ENCODE measurements at regions not wholly inside any gene's neighbourhood (a gene's known extent, or its start where the extent isn't known, plus 50 kb on each side); places are given as distances from the start of the nearest gene placed in this dataset.

DNA sequence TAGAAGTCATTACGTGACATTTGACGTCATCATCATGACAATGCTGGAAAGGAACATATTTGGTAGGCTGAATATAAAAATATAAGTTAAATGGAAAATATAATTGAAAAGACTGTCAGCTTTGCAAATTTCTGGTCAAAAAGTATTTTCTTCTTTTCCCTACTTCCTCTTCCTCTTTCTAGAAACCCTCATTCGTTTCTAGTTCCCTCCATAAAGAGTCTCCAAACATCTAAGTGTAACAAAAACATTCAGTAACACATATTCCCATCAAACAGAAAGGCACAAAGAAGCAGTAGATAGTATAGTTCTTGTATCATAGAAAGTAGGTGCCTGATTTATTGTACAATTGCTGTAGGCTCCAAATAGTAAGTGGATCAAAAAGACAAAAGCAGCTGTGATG lies 150.8 kb upstream of the FAM83B start:
- intact Hi-C loops (cut with DNase I; ENCODE audit: low total_unique reads) = no loop called here

DNA sequence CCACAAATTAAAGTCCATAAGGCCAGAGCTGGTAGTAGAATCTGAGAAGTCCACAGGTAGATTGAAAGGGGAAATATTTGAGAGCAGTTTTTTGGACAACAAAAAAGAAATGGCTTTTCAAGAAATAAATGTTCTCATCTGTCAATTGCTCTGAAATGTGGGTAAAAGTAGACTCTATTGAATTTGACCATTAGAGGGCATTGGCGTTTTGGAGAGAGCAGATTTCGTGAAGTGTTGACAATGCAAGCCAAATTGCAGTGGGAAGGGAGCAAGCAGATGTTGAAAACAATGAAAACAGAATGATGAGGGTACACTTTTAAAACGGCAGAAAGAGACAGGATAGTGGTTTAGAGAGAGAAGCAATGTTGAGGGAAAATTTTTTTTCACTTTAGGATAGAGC lies 149.1 kb upstream of the FAM83B start:
- Histone ChIP-seq H3K36me3 (ENCODE audit: low read depth, missing control alignments) (no peaks in the 10 kb centered on the region), H3K4me3 (no peak overlapping the region), H3K27me3 (no peaks in the 10 kb centered on the region), H3K9me3 (no peaks in the 10 kb centered on the region), H3K4me1 (no peaks in the 10 kb centered on the region), H3K27ac (no peak overlapping the region)
- 43 to 48% methylated on average over 3 of the region's 3 CpGs for WGBS, 2 donors
- intact Hi-C loops (cut with DNase I; ENCODE audit: low total_unique reads) = no loop called here
- no peak for TF ChIP-seq POLR2A (IDR thresholded peaks at IDR 0.05)
- TF ChIP-seq, protein P1, sequence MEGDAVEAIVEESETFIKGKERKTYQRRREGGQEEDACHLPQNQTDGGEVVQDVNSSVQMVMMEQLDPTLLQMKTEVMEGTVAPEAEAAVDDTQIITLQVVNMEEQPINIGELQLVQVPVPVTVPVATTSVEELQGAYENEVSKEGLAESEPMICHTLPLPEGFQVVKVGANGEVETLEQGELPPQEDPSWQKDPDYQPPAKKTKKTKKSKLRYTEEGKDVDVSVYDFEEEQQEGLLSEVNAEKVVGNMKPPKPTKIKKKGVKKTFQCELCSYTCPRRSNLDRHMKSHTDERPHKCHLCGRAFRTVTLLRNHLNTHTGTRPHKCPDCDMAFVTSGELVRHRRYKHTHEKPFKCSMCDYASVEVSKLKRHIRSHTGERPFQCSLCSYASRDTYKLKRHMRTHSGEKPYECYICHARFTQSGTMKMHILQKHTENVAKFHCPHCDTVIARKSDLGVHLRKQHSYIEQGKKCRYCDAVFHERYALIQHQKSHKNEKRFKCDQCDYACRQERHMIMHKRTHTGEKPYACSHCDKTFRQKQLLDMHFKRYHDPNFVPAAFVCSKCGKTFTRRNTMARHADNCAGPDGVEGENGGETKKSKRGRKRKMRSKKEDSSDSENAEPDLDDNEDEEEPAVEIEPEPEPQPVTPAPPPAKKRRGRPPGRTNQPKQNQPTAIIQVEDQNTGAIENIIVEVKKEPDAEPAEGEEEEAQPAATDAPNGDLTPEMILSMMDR (IDR thresholded peaks at IDR 0.05) = no peak
- no peak for DNase-seq

More for the DNA sequence above, 150.8 kb upstream of the FAM83B start:
- Histone ChIP-seq H3K36me3 (ENCODE audit: low read depth, missing control alignments) (no peaks in the 10 kb centered on the region), H3K9me3 (no peaks in the 10 kb centered on the region), H3K4me1 (no peaks in the 10 kb centered on the region), H3K27ac (no peak overlapping the region), H3K4me3 (no peak overlapping the region), H3K27me3 (no peaks in the 10 kb centered on the region)
- TF ChIP-seq, protein P1 (IDR thresholded peaks at IDR 0.05) = no peak
- TF ChIP-seq POLR2A (IDR thresholded peaks at IDR 0.05) = no peak
- 73 to 85% methylated on average over 3 of the region's 3 CpGs for WGBS, 2 donors
- no peak for DNase-seq

DNA sequence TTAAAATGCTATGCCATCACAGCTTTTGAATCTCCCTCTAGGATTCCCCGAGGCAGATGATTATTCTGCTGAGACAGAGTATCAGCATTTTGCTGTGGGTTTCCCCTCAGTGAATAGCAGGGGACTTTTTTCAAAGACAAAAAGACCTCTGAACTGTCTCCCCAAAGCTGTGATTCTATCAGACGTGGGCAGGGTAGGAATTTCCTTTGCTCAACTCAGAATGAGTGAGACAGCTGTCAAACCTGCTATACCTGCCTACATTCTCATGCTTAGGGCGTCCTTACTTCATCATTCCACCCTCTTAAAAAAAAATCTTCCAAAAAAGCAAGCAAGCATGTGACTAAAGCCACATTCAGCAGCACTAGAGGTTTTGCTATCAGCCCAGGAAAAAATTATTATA lies 147.6 kb upstream of the FAM83B start:
- WGBS, 2 donors = 59 to 62% methylated on average over 3 of the region's 3 CpGs
- Histone ChIP-seq H3K9me3 (no peaks in the 10 kb centered on the region), H3K36me3 (ENCODE audit: low read depth, missing control alignments) (no peaks in the 10 kb centered on the region), H3K27me3 (no peaks in the 10 kb centered on the region), H3K27ac (no peak overlapping the region), H3K4me3 (no peak overlapping the region), H3K4me1 (no peaks in the 10 kb centered on the region)
- TF ChIP-seq, protein P1 (IDR thresholded peaks at IDR 0.05) = no peak
- no peak for TF ChIP-seq POLR2A (IDR thresholded peaks at IDR 0.05)
- intact Hi-C loops (cut with DNase I; ENCODE audit: low total_unique reads) = no loop called here
- no peak for DNase-seq

DNA sequence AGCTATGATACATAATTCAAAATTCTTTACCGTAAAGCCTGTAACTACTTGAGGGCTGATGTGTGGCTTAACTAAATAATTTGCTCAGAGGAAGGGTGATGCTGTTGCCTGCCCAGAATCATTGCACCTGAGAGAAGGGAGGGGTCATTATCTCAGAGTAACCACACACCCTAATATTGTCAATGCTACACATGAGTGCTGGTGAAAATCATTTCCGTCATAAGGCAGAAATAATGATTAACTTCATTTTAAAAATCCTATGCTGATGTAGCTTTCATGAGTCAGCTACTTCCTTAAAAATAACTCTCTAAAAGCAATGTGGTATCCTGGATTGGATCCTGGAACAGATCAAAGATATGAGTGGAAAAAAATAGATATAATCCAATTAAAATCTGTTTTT lies 146.4 kb upstream of the FAM83B start:
- no peaks in the 10 kb centered on the region for H3K4me1 ChIP-seq
- TF ChIP-seq POLR2A (IDR thresholded peaks at IDR 0.05) = no peak
- TF ChIP-seq, protein P1 (IDR thresholded peaks at IDR 0.05) = no peak
- no peak overlapping the region for H3K27ac ChIP-seq
- H3K36me3 ChIP-seq (ENCODE audit: low read depth, missing control alignments) = no peaks in the 10 kb centered on the region
- H3K9me3 ChIP-seq = no peaks in the 10 kb centered on the region
- 81 to 93% methylated on average over 2 of the region's 2 CpGs for WGBS, 2 donors
- H3K27me3 ChIP-seq = no peaks in the 10 kb centered on the region
- no peak overlapping the region for H3K4me3 ChIP-seq
- intact Hi-C loops (cut with DNase I; ENCODE audit: low total_unique reads) = no loop called here
- DNase-seq = no peak

DNA sequence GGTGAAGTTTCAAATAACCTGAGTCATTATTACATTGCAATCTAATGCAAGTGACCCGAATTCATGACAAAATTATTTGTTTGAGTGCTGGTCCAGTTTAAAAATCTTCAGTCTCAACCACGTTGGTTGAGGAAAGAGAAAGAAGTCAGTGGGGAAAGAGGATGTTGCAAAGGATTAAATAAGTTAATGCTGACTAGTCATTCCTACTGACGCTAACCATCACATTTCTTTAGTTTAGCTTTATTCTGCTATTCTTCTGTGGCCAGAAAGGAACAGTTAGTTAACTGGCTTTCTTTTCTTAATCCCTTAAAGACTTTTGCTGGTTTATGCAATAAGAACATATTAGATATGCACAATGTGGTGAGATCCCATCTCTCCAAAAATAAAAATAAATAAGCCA lies 143.8 kb upstream of the FAM83B start:
- Histone ChIP-seq H3K27me3 (no peaks in the 10 kb centered on the region), H3K4me1 (no peaks in the 10 kb centered on the region), H3K36me3 (ENCODE audit: low read depth, missing control alignments) (no peaks in the 10 kb centered on the region), H3K27ac (no peak overlapping the region), H3K4me3 (no peak overlapping the region), H3K9me3 (no peaks in the 10 kb centered on the region)
- no peak for DNase-seq
- TF ChIP-seq POLR2A (IDR thresholded peaks at IDR 0.05) = no peak
- TF ChIP-seq, protein P1 (IDR thresholded peaks at IDR 0.05) = no peak
- intact Hi-C loops (cut with DNase I; ENCODE audit: low total_unique reads) = no loop called here
- WGBS, 2 donors = 50 to 70% methylated on average over 3 of the region's 3 CpGs
